ENCODE measurements at regions not wholly inside any gene's neighbourhood (a gene's known extent, or its start where the extent isn't known, plus 50 kb on each side); places are given as distances from the start of the nearest gene placed in this dataset.

DNA sequence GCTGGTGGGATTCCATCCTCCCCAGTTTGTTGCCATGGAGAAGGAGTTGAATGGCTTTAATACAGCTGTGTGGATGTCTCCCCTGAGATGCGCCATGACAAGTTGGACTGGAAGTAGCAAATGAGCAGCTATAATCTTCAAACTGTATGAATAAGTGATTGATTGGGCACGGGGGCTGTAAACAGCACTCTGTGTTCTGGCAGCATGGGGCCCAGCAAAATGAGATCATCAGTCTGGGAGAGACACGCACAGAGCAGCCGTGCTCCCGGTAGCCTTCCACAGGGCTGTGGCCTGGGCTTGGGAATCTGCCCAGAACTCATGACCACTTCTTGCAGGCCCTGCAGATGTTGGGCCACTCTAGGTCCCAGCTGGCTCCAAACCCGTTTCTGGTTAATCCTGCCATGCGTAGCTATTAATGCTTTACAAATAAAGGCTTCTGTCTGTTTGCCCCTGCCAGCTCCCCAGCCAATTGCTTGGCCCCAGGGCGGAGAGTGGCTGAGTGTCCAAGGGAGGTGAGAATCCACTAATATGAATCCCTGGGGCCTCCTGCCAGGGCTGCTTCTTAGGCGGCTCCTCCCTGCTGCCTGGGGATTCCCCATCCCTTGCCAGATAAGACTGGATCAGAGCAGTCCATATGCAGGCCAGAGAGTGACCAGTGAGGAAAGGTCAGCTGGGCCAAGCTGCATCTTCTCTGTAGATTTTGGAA, 642.9 kb downstream of the AJAP1 start:
- no peak for DNase-seq

DNA sequence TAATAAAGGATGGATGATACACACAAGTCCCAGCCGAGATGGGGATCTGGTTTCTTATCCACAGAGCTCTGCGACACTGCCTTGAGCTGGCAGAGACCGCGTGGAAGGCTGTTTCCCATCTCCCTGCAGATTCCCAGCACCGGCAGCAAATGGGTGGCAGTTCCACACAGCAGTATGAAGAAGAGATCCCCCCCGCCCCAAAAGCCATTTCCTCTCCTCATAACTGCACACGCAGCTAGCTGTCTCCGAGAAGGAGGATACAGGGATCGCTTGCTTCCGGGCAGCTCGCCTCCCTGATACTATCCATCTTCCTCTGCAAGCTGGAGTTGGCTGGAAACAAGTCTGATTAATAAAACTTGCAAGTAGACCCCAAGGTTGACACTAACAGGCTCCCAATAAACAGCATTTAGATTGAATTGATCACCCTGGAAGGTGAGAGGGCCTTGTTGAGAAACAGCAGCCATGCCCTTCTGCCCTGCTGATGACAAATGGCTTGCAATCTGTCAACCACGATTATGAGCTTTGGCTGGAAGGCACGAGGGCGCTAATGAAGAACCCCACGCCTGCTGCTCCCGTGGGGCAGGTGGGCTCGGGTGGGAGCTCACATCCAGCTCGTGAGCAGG, 642.3 kb downstream of the AJAP1 start:
- no peak for DNase-seq

DNA sequence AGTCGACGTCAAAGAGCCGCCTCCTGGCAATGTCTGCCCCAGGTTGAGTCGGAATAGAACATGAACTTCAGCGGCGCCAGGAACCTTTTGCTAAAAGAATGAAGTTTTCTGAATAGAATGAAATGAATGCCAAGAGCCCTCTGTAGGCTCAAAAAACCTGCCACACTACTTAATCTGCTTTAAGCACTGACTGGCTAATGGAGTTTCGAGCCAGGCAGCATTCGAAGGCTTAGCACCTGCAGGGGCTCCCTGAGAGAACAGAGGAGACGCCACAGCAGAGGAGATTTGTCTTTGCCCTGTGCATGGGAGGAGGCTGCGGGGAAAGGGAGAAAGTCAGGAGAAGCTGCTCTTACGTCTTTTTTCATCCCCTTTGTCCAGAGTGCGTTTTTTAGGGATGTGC, 641.7 kb downstream of the AJAP1 start:
- no peak for DNase-seq

DNA sequence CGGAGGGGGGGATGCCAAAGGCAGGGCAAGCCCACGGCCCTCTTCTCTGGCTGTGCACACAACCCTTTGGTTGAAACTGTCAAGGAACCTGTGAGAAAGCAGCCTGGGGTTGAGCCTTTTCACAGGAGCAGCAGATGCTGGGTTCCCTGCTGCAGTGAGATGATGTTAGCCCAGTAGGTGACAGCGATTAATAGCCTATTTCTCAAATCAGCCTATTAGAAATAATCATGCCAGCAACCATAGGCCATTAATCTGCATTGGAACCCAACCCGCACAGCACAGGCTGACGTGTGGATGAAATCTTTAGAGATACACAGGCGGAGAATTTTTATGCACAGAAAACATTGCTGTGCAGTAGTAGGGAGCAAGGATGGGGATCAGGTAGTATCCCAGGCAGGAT, 637.5 kb downstream of the AJAP1 start:
- no peak for DNase-seq

DNA sequence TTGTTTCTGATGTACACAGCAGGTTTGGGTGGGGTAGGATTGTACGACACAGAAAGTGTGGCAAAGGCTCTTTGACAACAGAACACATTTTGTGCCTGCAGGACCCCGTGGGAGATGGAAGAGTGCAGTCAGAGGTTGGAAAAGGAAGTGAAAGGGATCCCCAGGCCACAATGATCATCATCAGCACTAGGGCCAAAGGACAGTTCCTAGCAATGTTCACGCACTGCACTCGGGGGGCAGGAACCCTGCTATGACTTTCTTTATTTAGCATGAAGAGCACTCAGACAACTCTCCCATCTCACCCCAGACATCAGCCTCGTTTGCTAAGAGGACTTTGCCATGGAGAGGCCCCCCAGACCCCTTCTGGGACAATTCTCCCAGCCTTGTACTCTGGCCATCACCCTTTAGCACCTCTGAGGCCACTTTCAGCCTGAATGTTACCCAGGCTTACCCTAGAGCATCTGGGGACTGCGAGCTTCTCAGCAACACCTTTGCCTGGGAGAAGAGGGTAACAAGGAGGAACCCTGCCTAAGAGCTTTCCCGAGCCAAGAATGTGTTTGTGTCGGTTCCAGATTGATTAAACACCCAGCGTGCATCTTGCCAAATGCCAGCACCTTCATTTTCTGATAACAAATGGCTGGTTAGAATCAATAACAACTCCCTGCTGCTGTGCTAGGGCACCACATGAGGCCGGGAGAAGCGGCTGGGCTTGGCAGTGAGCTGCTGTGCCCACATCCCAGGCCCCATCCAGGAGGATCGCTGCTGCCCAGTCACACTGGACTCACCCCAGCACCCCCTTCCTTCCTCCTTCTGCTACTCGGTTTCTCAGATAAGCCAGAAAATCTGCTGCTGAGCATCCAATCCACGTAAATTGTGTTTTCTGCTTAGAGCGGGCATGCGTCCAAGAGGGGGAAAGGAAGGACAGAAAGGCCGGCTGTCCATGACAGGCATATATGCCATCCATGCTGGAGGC, 633.1 kb downstream of the AJAP1 start:
- DNase-seq = no peak

DNA sequence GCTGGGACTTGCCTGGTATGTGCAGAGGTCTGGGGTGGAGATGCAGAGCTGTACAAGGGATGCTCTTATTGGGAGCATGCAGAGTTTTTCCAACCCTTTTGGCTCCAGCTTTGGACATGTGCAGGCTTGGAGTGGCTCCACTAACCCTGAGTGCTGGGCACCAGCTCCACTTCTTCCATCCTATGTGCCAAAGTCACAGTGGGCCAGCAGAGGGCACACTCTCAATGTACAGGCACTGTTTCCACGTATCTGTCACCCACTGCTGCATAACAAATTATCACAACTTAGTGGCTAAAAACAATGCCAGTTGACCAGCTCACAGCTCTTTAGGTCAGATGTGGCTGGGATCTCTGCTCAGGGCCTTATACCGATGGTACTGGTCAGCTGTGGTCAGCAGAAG, 631.8 kb downstream of the AJAP1 start:
- no peak for DNase-seq

DNA sequence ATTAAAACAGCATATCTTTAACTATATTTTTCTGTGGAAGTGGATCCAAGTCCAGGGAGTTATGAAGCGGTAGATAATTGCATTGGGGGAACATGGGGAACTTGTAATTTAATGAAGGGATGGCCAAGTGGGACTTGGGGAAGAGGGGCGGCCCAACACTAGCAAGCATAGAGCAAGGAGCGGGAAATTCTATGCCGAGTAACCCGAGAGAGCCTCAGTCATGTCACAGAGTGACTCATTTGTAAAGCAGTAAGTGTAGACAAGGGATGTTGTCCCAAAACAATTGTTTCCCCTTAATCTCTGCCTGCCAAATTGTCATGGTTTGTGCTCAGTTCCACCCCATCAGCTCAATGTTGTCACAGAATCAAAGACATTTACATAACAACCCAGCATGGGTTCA, 620.1 kb downstream of the AJAP1 start:
- DNase-seq = no peak

DNA sequence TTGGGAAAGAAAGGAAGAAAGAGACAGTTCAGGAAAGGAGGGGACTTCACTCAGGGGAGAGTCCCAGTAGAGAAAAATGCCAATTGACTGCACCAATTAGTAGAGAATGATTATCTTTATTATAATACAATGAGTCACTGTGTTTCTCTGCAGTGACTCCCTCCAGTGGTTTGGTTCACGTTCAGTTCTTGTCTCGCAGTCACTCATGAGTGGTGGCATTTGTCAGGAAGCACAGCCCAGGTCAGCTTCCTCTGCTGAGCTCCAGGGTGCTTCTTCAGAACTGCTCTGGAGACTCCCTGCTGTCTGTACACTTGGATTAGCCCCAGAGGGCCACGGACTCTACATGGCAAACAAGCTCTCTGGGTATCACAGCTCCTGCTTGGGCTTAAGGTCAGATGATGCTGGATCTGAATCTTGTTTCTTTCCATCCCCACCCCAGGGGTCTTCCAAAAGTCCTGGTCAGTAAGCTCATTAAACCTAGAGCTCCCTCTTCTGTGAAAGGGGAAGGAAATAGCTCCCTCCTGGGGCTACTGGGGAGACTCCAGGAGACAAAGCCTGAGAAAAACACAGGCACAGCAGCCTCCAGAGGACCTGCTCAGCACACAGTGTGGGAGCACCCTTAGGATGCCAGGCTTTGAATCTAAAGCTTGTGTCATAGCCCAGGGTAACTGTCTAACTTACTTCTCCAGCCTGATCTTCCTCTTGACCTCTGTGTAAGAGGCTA, 619.0 kb downstream of the AJAP1 start:
- no peak for DNase-seq

DNA sequence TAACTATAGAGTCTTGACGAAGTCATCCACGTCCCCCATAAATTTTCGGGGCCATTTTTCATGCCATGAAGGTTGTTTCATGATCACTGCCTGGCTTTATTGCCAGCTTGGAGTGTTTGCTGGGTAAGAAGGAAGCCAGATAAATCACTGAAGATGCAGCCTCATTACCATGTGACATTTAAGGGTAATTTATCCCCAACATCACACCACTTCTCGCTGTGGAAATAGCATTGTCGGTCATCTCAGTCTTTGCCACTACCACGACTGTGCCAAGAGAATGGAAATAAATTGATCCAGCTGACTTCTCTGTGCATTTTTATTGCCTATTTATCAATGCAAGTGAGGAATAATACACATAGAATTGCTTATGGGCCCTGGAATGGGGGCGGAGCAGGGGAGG, 617.9 kb downstream of the AJAP1 start:
- DNase-seq = no peak

DNA sequence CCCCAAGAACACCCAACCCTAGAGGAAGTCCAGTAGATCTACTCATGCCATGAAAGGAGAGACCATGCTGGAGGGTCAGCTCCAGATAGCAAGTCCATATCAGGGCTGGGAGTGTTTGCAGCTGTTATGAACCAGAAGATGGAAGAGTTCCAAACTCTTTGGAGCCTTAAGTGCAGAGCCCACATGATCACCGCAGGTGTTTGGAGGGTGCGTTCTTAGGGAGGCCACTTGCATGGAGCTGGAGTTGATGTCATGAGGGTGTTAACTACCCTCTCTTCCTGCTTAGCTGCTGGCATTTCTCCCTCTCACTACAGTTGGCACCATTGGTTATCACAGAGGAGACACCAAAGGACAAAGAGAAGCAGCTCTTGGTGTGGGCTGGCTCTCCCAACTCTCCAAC, 616.9 kb downstream of the AJAP1 start:
- DNase-seq = no peak

DNA sequence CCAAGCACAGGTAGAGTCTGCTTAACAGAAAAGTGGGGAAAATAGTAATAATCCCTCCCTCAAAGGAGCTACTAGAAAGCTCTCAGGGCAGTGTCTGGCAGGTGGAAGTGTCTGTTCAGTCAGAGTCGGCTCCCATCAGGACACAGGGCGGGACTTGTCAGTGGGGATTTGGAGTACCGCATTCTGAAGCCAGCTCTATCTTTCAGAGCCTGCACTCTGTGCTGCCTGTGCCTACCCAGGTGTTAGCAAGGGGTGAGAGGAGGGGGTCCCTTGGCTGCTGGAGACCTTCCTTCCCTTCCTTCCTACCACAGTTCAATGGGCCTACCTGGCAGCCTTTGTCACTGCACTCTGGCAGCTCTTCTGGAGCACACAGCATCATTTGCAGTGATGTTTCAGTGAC, 615.5 kb downstream of the AJAP1 start:
- DNase-seq = no peak

DNA sequence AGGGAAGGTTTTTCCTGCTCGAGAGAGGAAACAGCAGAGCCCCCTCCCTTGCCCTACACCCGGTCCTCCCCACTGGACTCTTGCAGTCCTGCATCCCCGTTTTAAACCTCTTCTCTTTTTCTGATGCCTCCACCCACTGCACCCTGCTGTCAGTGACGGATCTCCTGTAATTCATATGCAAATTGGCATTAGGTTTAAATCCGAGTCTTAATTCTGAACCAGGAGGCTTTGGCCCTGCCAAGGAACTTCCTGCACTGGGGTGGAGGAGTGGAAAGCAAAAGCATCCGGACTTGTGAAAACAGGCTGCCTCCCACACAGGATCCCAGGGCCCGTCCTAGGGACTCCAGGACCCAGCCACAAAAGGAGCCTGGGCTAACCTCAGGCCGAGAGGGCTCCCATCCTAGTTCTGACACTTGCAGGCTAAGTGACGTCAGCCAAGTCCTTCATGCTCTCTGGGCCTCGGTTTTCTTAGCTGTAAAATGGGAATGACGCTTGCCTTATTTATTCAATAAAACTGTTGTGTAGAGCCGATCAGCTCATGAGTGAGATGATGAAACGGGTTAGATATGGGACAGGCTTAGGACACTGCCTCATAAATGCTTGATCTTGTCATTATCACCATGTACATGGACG, 613.3 kb downstream of the AJAP1 start:
- no peak for DNase-seq

DNA sequence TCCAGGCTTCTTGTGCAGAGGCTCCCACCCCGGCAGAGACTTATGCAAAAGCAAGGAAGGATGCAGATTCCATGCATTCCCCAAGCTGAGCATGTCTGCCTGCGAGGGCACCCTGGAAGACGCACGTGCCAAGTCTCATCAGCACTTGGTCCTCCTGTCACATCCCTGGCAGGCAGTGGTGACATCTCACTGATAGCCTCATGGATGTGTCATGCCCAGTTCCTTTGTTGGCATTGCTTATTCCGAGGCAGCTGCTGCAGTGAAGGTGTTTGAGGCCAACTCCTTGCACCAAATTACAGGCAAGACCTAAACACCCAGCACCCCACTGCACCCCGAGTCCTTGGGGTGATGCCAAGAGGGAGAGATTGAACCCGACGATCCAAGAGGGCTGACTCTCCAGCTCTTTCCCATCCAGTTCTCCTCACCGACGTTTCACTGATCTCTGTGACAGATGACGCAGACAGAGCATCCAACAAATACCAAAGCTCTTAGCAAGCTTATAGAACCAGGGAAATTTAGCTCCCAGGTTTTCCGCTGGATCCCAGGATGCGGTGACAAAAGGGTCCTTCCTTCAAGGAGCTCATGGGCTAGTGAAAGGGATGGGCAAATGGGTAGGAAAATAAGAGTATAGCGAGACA, 611.1 kb downstream of the AJAP1 start:
- no peak for DNase-seq

DNA sequence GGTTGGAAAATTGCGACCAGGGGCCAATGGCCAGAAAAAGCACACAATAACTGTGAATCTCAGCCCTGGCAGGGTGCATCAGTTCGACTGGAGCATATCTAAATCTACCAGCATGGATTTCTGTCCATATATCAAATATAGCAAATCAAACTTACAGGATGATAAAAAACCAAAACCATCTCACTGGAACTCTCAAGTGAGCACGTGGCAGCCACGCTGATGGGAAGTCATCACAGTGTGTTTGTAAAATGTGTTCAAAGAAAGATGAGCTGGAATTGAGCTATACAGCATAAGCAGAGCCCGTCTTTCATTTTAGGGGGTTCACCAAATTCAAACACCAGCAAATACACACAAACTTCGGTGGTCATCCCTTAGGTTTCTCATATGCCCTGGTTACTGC, 610.1 kb downstream of the AJAP1 start:
- no peak for DNase-seq

DNA sequence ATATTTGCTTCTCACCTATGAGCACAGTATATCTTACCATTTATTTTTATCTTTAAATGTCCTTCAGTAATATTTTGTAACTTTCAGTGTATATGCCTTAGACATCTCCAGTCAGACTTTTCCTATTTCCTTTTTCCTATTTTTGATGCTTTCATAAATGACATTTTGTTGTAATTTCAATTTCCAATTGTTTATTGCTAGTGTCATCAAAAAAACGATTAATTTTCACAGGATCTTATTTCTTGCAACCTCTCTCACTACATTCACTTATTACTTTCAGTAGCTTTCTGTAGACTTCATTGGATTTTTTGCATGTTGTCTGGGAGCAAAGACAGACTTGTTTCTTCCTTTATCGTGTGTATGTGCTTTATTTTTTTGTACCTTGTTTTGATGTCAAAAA, 602.4 kb downstream of the AJAP1 start:
- DNase-seq = no peak

DNA sequence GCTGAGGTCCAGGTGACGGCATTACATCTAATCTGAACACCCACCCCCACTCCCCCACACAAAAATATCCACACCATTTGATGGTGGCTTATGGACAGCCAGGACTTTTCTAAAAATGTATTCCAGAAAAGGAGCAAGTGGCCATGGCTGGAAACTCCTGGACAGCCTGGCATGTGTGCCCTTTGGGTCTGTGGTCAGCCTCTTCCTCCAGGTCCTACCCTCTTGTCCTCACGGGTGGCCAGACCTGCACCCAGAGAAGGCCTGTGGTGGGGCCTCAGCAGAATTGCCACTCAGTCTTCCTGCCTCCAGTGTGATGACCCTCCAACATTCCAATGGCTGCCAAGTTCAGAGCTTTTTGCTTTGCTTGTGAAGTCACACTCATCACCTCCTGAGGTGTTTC, 600.6 kb downstream of the AJAP1 start:
- DNase-seq = no peak

DNA sequence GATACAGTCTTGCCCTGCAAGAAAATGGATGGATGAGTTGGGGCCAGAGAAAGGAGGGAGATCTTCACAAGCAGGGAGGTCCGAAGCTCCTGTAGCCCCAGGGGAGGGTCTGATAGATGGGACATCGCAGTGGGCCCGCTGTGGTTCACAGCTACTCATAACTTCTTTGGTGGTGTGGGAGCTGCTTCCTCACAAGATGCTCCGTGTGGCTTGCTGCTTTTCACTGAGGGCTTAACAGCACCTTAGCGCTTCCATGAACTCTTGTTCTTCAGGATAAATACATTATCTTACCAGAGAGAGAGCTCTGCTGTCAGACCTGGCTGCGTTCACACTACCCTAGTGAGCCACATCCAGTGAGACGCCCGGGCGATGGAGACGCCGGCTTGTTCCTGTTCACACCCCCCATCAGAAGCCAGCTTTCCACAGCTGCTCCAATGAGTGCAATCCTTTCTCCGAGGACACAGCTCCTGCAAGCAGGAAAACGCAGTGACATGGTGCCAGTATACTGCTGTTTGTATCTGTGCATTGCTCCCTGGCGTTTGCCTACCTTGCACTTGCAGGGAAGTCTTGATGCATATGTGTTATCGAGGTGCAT, 599.8 kb downstream of the AJAP1 start:
- DNase-seq = no peak

DNA sequence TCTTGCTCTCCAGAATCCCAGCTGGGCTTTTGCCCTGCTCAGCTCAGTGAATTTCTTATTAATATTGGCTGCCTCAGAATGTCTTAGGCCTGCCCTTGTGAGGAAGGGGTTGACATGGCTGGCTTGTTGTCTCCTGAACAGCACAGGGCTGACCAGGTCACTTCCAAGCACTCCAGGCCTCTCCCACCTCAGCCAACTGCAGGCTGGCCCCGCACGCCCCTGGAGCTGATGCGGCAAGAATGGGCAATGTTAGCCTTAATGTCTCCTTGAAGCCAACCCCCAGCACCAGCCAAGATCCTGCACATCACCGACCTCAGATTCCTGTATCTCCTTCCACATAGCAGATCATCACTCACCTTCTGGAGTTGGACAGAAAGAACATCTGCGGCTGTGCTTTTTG, 598.6 kb downstream of the AJAP1 start:
- DNase-seq = no peak

DNA sequence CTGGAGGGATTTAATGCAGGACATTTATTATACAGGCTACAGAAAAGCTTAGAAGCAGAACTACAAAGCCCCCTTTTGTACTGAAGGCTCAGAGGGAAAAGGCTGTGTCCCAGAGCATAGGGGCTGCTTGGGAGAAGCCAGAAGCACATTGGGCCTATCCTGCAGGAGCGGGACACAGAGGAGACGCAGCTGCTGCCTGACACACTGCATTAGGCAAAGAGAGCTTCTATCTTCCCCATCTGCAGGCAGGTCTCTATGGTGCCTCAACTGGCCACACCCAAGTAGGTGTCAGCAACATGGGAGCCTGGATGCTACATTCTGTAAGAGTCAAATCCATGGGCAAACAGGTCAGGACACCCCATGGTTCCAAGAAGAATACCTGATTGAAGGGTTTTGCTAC, 595.9 kb downstream of the AJAP1 start:
- no peak for DNase-seq

DNA sequence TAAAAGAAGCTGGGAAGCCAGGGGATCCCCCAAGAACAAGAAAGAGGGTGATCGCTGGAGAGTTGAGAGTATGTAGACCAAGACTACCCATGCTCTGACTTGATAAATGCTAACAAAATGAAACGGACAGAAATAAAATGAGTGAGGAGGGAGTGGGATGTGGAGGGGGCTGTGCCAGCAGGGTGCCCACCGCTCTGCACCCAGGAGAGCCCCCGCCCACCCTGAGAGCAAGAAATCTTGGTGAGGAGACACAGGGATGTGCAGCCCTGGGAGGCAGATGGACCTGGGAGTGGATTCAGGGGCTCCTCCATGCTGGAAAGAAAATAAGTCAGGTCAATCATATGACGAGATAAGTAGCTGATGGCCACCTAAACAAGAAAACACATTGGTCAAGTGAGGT, 590.9 kb downstream of the AJAP1 start:
- DNase-seq = no peak

DNA sequence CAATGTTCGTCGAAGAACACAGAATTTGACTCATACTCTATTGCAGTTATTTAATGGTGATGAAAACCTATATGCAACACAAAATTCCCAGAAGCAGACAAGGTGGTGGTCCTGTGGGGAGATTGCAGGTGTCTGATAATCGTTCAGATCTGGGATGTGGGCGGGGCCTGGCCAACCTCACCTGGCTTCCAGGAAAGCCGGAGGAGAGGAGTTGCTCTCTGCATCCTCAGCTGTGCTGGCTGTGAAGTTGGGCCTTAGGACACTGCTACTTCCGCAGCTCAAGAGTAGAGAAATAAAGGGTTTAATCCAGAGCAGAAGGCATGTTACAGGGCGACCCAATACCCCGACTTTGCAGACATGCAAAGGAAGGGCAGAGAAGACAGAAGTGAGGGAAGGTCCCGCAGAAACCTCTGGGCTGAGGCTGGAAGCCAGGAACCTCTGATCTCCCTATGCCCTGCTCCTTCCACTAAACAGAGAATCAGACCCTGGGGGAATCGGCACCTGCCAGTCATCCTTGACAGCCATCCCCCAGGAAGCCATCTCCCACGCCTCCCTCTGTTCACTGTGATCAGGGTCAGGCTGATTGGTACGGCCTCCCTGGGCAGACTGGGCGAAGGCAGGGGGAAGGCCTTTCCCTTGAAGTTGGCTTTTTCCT, 590.3 kb downstream of the AJAP1 start:
- no peak for DNase-seq
